Fibroblast of skin of right quadriceps (primary cell): ENCODE measurements at regions not wholly inside any gene's neighbourhood (a gene's known extent, or its start where the extent isn't known, plus 50 kb on each side); places are given as distances from the start of the nearest gene placed in this dataset.
"Not testable (repeated sequence)": the region's sequence is repeated elsewhere in the genome, so short reads cannot be mapped to it uniquely, and the experiment has no call there.

Experiments
- DNase-seq: peaks from one replicate; pipeline ENCODE4 v3.0.0-alpha.2; 2013

GRCh38 chrX:148080593-148080992 lies 99.5 kb downstream of the FMR1NB start:
- DNase-seq, result no peak

GRCh38 chrX:148084611-148085010 lies 103.5 kb downstream of the FMR1NB start:
- no peak for DNase-seq

- no peak for DNase-seq
These were observed 139.0 kb downstream of the FMR1NB start for GRCh38 chrX:148120151-148120550.

GRCh38 chrX:148120999-148121623 lies 140.0 kb downstream of the FMR1NB start:
- DNase-seq, result no peak

- not testable (repeated sequence) for DNase-seq
These were observed 147.9 kb downstream of the FMR1NB start for GRCh38 chrX:148128872-148129505.

GRCh38 chrX:148133105-148133725 lies 152.1 kb downstream of the FMR1NB start:
- peak; percentile 3 for DNase-seq

GRCh38 chrX:148134578-148134977 lies 153.4 kb downstream of the FMR1NB start:
- no peak for DNase-seq

GRCh38 chrX:148135738-148136137 lies 154.6 kb downstream of the FMR1NB start:
- DNase-seq, result peak; percentile 69

- DNase-seq, result no peak
These were observed 165.0 kb downstream of the FMR1NB start for GRCh38 chrX:148146121-148146520.

- DNase-seq, result no peak
These were observed 175.8 kb downstream of the FMR1NB start for GRCh38 chrX:148156986-148157385.

- DNase-seq, result no peak
These were observed 178.7 kb downstream of the FMR1NB start for GRCh38 chrX:148159796-148160195.

- DNase-seq, result no peak
These were observed 180.6 kb downstream of the FMR1NB start for GRCh38 chrX:148161701-148162100.

- DNase-seq, result no peak
These were observed 204.5 kb downstream of the FMR1NB start for GRCh38 chrX:148185631-148186030.

GRCh38 chrX:148192547-148192946 lies 211.4 kb downstream of the FMR1NB start:
- no peak for DNase-seq

GRCh38 chrX:148193759-148194158 lies 212.6 kb downstream of the FMR1NB start:
- DNase-seq, result no peak

GRCh38 chrX:148203531-148203930 lies 222.4 kb downstream of the FMR1NB start:
- DNase-seq, result no peak

GRCh38 chrX:148204195-148204594 lies 223.1 kb downstream of the FMR1NB start:
- DNase-seq, result no peak

GRCh38 chrX:148214786-148215185 lies 233.6 kb downstream of the FMR1NB start:
- DNase-seq, result no peak

- DNase-seq, result no peak
These were observed 234.6 kb downstream of the FMR1NB start for GRCh38 chrX:148215726-148216125.

GRCh38 chrX:148223361-148223760 lies 242.2 kb downstream of the FMR1NB start:
- no peak for DNase-seq

- no peak for DNase-seq
These were observed 247.4 kb downstream of the FMR1NB start for GRCh38 chrX:148228521-148228920.

- DNase-seq, result peak; percentile 51
These were observed 248.7 kb downstream of the FMR1NB start for GRCh38 chrX:148229801-148230303.

- DNase-seq, result no peak
These were observed 240.4 kb upstream of the AFF2 start for GRCh38 chrX:148259990-148260389.

GRCh38 chrX:148265829-148266228 lies 234.6 kb upstream of the AFF2 start:
- no peak for DNase-seq
